OCI-LY1 (cell line): ENCODE measurements at regions not wholly inside any gene's neighbourhood (a gene's known extent, or its start where the extent isn't known, plus 50 kb on each side); places are given as distances from the start of the nearest gene placed in this dataset.

Source experiments
- H2AFZ ChIP-seq: fragments of 200-600 bp; sonication (generic), shearing (Covaris generic); 2 replicates; pipeline ENCODE4 v1.6.0; 2014; ENCODE audit warnings: antibody characterized with exemption, mild to moderate bottlenecking, low read length
- H3F3A ChIP-seq: fragments of 200-600 bp; sonication (generic), shearing (Covaris generic); 2 replicates; pipeline ENCODE4 v1.6.0; 2014; ENCODE audit warnings: mild to moderate bottlenecking, antibody characterized with exemption, low read length, moderate library complexity; ENCODE audit not compliant: insufficient read depth
- H3K27ac ChIP-seq: fragments of 200-600 bp; sonication (generic); 2 replicates; pipeline ENCODE4 v1.5.1; 2014; ENCODE audit warnings: low read length, mixed run types, mild to moderate bottlenecking, low read depth; ENCODE audit not compliant: poor library complexity, severe bottlenecking
- H3K27me3 ChIP-seq: fragments of 200-600 bp; sonication (generic); 2 replicates; pipeline ENCODE4 v1.6.0; 2014; ENCODE audit warnings: antibody characterized with exemption, mild to moderate bottlenecking, low read length, moderate library complexity; ENCODE audit not compliant: insufficient read depth
- H3K36me3 ChIP-seq: fragments of 200-600 bp; sonication (generic); 2 replicates; pipeline ENCODE4 v1.6.1; 2014; ENCODE audit warnings: mild to moderate bottlenecking, antibody characterized with exemption, low read length, moderate library complexity, mixed read lengths; ENCODE audit not compliant: insufficient read depth
- H3K4me1 ChIP-seq: fragments of 200-600 bp; sonication (generic); 2 replicates; pipeline ENCODE4 v1.5.1; 2014; ENCODE audit warnings: mild to moderate bottlenecking, low read length, moderate library complexity; ENCODE audit not compliant: insufficient read depth, severe bottlenecking
- H3K4me2 ChIP-seq: fragments of 200-600 bp; sonication (generic), shearing (Covaris generic); 2 replicates; pipeline ENCODE4 v1.6.1; 2014; ENCODE audit warnings: low read length
- H3K4me3 ChIP-seq: fragments of 200-600 bp; sonication (generic); 2 replicates; pipeline ENCODE4 v1.5.1; 2014; ENCODE audit warnings: low read length, low read depth, mild to moderate bottlenecking, mixed read lengths; ENCODE audit not compliant: poor library complexity, severe bottlenecking
- H3K79me2 ChIP-seq: fragments of 200-600 bp; shearing (Covaris generic); 2 replicates; pipeline ENCODE4 v1.6.1; 2016; ENCODE audit warnings: mixed run types, low read length, mixed read lengths; ENCODE audit not compliant: insufficient read depth
- H3K9ac ChIP-seq: fragments of 200-600 bp; sonication (generic), shearing (Covaris generic); 2 replicates; pipeline ENCODE4 v1.6.1; 2014; ENCODE audit warnings: mild to moderate bottlenecking, low read length, mixed read lengths
- H3K9me2 ChIP-seq: fragments of 200-600 bp; sonication (generic), shearing (Covaris generic); 2 replicates; pipeline ENCODE4 v1.6.1; 2014; ENCODE audit warnings: low read depth, mild to moderate bottlenecking, low read length, mixed read lengths
- H3K9me3 ChIP-seq: fragments of 200-600 bp; shearing (Covaris generic); 2 replicates; pipeline ENCODE4 v1.6.1; 2014; ENCODE audit warnings: low read length, mixed read lengths
- H4K20me1 ChIP-seq: fragments of 200-600 bp; sonication (generic), shearing (Covaris generic); 2 replicates; pipeline ENCODE4 v1.6.0; 2016; ENCODE audit warnings: mild to moderate bottlenecking, low read length; ENCODE audit not compliant: insufficient read depth
- EZH2 ChIP-seq: fragments of 200-600 bp; sonication (generic), shearing (Covaris generic); IDR thresholded peaks from 2 replicates; pipeline ENCODE4 v1.8.0; 2017; ENCODE audit warnings: borderline replicate concordance, mixed run types, mild to moderate bottlenecking, antibody characterized with exemption, low read length, moderate library complexity, mixed read lengths
- TF ChIP-seq, protein P1 (sequence below): fragments of 200-600 bp; sonication (generic), shearing (Covaris generic); IDR thresholded peaks from 2 replicates; pipeline ENCODE4 v1.5.1; 2017; ENCODE audit warnings: mild to moderate bottlenecking, antibody characterized with exemption, low read length, moderate library complexity, mixed read lengths

DNA sequence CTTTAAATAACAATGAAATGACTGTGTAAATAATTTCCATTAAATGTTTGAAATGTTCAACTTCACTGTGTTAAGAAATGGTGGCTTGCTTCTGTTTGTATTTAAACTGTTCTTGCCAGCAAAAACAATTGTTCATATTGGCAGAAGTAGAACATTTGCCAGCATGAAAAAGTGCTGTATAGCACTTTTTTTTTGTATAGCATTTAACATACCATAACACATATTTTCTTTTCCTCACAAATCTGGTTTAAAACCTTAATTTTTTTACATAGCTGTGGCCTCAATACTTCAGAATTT is 94.1 kb downstream of the COX18 start:
- H3K79me2 ChIP-seq = no peaks in the 10 kb centered on the region
- no peak overlapping the region for H2AFZ ChIP-seq
- no peak overlapping the region for H3K27ac ChIP-seq
- no peaks in the 10 kb centered on the region for H3K27me3 ChIP-seq
- no peaks in the 10 kb centered on the region for H4K20me1 ChIP-seq
- no peak overlapping the region for H3K9ac ChIP-seq
- no peaks in the 10 kb centered on the region for H3F3A ChIP-seq
- no peaks in the 10 kb centered on the region for H3K4me1 ChIP-seq
- H3K9me2 ChIP-seq = no peaks in the 10 kb centered on the region
- H3K36me3 ChIP-seq = no peaks in the 10 kb centered on the region
- H3K4me3 ChIP-seq = no peak overlapping the region
- H3K4me2 ChIP-seq = no peak overlapping the region
- TF ChIP-seq, protein P1, sequence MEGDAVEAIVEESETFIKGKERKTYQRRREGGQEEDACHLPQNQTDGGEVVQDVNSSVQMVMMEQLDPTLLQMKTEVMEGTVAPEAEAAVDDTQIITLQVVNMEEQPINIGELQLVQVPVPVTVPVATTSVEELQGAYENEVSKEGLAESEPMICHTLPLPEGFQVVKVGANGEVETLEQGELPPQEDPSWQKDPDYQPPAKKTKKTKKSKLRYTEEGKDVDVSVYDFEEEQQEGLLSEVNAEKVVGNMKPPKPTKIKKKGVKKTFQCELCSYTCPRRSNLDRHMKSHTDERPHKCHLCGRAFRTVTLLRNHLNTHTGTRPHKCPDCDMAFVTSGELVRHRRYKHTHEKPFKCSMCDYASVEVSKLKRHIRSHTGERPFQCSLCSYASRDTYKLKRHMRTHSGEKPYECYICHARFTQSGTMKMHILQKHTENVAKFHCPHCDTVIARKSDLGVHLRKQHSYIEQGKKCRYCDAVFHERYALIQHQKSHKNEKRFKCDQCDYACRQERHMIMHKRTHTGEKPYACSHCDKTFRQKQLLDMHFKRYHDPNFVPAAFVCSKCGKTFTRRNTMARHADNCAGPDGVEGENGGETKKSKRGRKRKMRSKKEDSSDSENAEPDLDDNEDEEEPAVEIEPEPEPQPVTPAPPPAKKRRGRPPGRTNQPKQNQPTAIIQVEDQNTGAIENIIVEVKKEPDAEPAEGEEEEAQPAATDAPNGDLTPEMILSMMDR = no peak
- TF ChIP-seq EZH2 = no peak
- no peaks in the 10 kb centered on the region for H3K9me3 ChIP-seq

DNA sequence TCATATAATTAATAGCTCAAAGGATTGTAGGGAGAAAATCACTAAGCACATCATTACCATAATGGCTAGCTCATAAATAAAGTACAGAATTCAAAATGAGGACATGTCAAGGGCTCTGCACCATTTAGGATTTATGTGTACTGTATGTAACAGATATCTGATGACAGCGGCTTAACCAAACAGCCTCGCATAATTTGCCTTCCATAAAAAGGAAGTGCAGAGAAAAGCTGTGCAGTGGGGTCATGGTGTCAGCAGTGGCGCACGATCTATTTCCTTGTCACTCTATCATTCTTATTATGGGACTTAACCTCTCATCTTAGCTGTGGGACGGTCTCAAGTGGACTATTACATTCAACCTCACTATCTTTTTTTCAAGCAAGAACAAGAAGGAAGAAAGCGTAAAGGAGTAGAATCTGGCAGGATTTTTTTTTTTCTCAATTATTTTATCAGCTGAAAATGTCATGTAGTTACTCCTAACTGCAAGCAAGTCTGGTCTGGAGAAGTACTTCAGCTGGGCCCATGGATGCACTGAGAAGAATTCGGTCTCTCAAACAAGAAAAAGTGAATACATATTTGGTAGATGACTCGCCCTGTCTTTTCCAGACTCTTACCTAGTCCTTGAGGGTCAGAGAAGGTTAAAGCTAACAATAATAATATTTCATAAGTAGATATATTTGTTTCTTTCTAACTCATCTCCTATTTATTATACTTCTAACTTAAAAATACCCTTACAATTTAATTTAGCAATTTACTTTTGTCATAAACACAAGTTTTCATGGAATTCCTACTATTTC is 94.6 kb downstream of the COX18 start:
- no peaks in the 10 kb centered on the region for H4K20me1 ChIP-seq
- H3F3A ChIP-seq = no peaks in the 10 kb centered on the region
- no peaks in the 10 kb centered on the region for H3K9me2 ChIP-seq
- no peaks in the 10 kb centered on the region for H3K79me2 ChIP-seq
- H3K9me3 ChIP-seq = no peaks in the 10 kb centered on the region
- H3K4me3 ChIP-seq = no peak overlapping the region
- no peaks in the 10 kb centered on the region for H3K4me1 ChIP-seq
- H3K9ac ChIP-seq = no peak overlapping the region
- no peak overlapping the region for H3K4me2 ChIP-seq
- no peaks in the 10 kb centered on the region for H3K36me3 ChIP-seq
- no peak for TF ChIP-seq EZH2
- TF ChIP-seq, protein P1 = no peak
- H3K27ac ChIP-seq = no peak overlapping the region
- no peaks in the 10 kb centered on the region for H3K27me3 ChIP-seq
- H2AFZ ChIP-seq = no peak overlapping the region

DNA sequence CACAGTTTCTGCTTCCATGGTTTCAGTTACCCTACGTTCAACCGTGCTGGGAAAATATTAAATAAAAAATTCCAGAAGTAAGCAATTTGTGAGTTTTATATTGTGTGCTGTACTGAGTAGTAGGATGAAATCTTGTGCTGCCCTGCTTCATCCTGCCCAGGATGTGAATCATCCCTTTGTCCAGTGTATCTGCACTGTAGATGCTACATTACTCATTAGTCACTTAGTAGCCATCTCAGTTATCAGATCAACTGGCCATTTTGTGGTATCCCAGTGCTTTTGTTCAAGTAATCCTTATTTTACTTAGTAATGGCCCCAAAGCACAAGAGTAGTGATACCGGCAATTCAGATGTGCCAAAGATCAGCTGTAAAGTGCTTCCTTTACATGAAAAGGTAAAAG is 97.9 kb downstream of the COX18 start:
- H3K27ac ChIP-seq = no peak overlapping the region
- no peaks in the 10 kb centered on the region for H3K9me2 ChIP-seq
- no peaks in the 10 kb centered on the region for H3K27me3 ChIP-seq
- H3K4me2 ChIP-seq = no peak overlapping the region
- H2AFZ ChIP-seq = no peak overlapping the region
- H3K9ac ChIP-seq = no peak overlapping the region
- H3K9me3 ChIP-seq = no peaks in the 10 kb centered on the region
- H3K4me3 ChIP-seq = no peak overlapping the region
- no peaks in the 10 kb centered on the region for H3K4me1 ChIP-seq
- H3K79me2 ChIP-seq = no peaks in the 10 kb centered on the region
- H3K36me3 ChIP-seq = no peaks in the 10 kb centered on the region
- no peaks in the 10 kb centered on the region for H4K20me1 ChIP-seq
- H3F3A ChIP-seq = no peaks in the 10 kb centered on the region
- TF ChIP-seq, protein P1 = no peak
- no peak for TF ChIP-seq EZH2
